ENCODE measurements at regions not wholly inside any gene's neighbourhood (a gene's known extent, or its start where the extent isn't known, plus 50 kb on each side); places are given as distances from the start of the nearest gene placed in this dataset.

GRCh38 chr7:84474436-84474835 lies 279.8 kb upstream of the SEMA3A start:
- Histone ChIP-seq H3K79me2 (ENCODE audit: insufficient read depth, low read length) (no peaks in the 10 kb centered on the region), H3K4me1 (ENCODE audit: insufficient read depth, low read length) (no peaks in the 10 kb centered on the region), H3K9me3 (ENCODE audit: insufficient read depth, low read length, severe bottlenecking) (no peaks in the 10 kb centered on the region), H3K4me2 (ENCODE audit: insufficient read depth, low read length) (no peak overlapping the region), H3K9ac (ENCODE audit: low read depth, low read length) (no peak overlapping the region), H2AFZ (ENCODE audit: low read depth, low read length) (no peak overlapping the region), H3K27ac (ENCODE audit: low read length) (no peak overlapping the region), H4K20me1 (ENCODE audit: insufficient read depth, low read length) (no peaks in the 10 kb centered on the region), H3K36me3 (ENCODE audit: insufficient read depth, low read length) (no peaks in the 10 kb centered on the region), H3K4me3 (ENCODE audit: low read depth in 1 of 2, low read length in 2 of 2) (no peak overlapping the region), H3K27me3 (ENCODE audit: insufficient read depth, low read length, poor library complexity) (no peaks in the 10 kb centered on the region)
- ATAC-seq (ENCODE audit: insufficient read depth, low read depth) (no peak), DNase-seq (no peak)
- TF ChIP-seq EZH2 (IDR thresholded peaks at IDR 0.05; ENCODE audit: borderline replicate concordance, low read depth, low read length, severe bottlenecking), result no peak
- TF ChIP-seq CTCF (IDR thresholded peaks at IDR 0.05; ENCODE audit: borderline replicate concordance, extremely low read depth, low read length, poor library complexity, severe bottlenecking), result no peak

GRCh38 chr7:84471576-84471975 lies 277.0 kb upstream of the SEMA3A start:
- Histone ChIP-seq H3K9me3 (ENCODE audit: insufficient read depth, low read length, severe bottlenecking) (no peaks in the 10 kb centered on the region), H3K4me3 (ENCODE audit: low read depth in 1 of 2, low read length in 2 of 2) (no peak overlapping the region), H3K4me1 (ENCODE audit: insufficient read depth, low read length) (no peaks in the 10 kb centered on the region), H4K20me1 (ENCODE audit: insufficient read depth, low read length) (no peaks in the 10 kb centered on the region), H3K79me2 (ENCODE audit: insufficient read depth, low read length) (no peaks in the 10 kb centered on the region), H2AFZ (ENCODE audit: low read depth, low read length) (no peak overlapping the region), H3K27me3 (ENCODE audit: insufficient read depth, low read length, poor library complexity) (no peaks in the 10 kb centered on the region), H3K27ac (ENCODE audit: low read length) (no peak overlapping the region), H3K9ac (ENCODE audit: low read depth, low read length) (no peak overlapping the region), H3K36me3 (ENCODE audit: insufficient read depth, low read length) (no peaks in the 10 kb centered on the region), H3K4me2 (ENCODE audit: insufficient read depth, low read length) (no peak overlapping the region)
- TF ChIP-seq CTCF (IDR thresholded peaks at IDR 0.05; ENCODE audit: borderline replicate concordance, extremely low read depth, low read length, poor library complexity, severe bottlenecking), result no peak
- TF ChIP-seq EZH2 (IDR thresholded peaks at IDR 0.05; ENCODE audit: borderline replicate concordance, low read depth, low read length, severe bottlenecking), result no peak
- no peak for ATAC-seq (ENCODE audit: insufficient read depth, low read depth)
- no peak for DNase-seq

GRCh38 chr7:84469034-84469433 lies 274.4 kb upstream of the SEMA3A start:
- H3K9me3 ChIP-seq (ENCODE audit: insufficient read depth, low read length, severe bottlenecking), result no peaks in the 10 kb centered on the region
- H3K4me1 ChIP-seq (ENCODE audit: insufficient read depth, low read length), result no peaks in the 10 kb centered on the region
- TF ChIP-seq EZH2 (IDR thresholded peaks at IDR 0.05; ENCODE audit: borderline replicate concordance, low read depth, low read length, severe bottlenecking) (no peak), CTCF (IDR thresholded peaks at IDR 0.05; ENCODE audit: borderline replicate concordance, extremely low read depth, low read length, poor library complexity, severe bottlenecking) (no peak)
- H3K79me2 ChIP-seq (ENCODE audit: insufficient read depth, low read length), result no peaks in the 10 kb centered on the region
- no peak for ATAC-seq (ENCODE audit: insufficient read depth, low read depth)
- no peaks in the 10 kb centered on the region for H3K27me3 ChIP-seq (ENCODE audit: insufficient read depth, low read length, poor library complexity)
- no peaks in the 10 kb centered on the region for H3K36me3 ChIP-seq (ENCODE audit: insufficient read depth, low read length)
- DNase-seq, result no peak
- H3K4me2 ChIP-seq (ENCODE audit: insufficient read depth, low read length), result no peak overlapping the region
- no peak overlapping the region for H3K4me3 ChIP-seq (ENCODE audit: low read depth in 1 of 2, low read length in 2 of 2)
- H3K9ac ChIP-seq (ENCODE audit: low read depth, low read length), result no peak overlapping the region
- no peaks in the 10 kb centered on the region for H4K20me1 ChIP-seq (ENCODE audit: insufficient read depth, low read length)
- no peak overlapping the region for H2AFZ ChIP-seq (ENCODE audit: low read depth, low read length)
- H3K27ac ChIP-seq (ENCODE audit: low read length), result no peak overlapping the region

GRCh38 chr7:84462259-84462658 lies 267.7 kb upstream of the SEMA3A start:
- TF ChIP-seq EZH2 (IDR thresholded peaks at IDR 0.05; ENCODE audit: borderline replicate concordance, low read depth, low read length, severe bottlenecking) (no peak), CTCF (IDR thresholded peaks at IDR 0.05; ENCODE audit: borderline replicate concordance, extremely low read depth, low read length, poor library complexity, severe bottlenecking) (no peak)
- DNase-seq (no peak), ATAC-seq (ENCODE audit: insufficient read depth, low read depth) (no peak)

More at GRCh38 chr7:84462259-84462658, 267.7 kb upstream of the SEMA3A start:
- Histone ChIP-seq H3K4me1 (ENCODE audit: insufficient read depth, low read length) (no peaks in the 10 kb centered on the region), H3K4me3 (ENCODE audit: low read depth in 1 of 2, low read length in 2 of 2) (no peak overlapping the region), H4K20me1 (ENCODE audit: insufficient read depth, low read length) (no peaks in the 10 kb centered on the region), H3K27me3 (ENCODE audit: insufficient read depth, low read length, poor library complexity) (no peaks in the 10 kb centered on the region), H3K9ac (ENCODE audit: low read depth, low read length) (no peak overlapping the region), H3K79me2 (ENCODE audit: insufficient read depth, low read length) (no peaks in the 10 kb centered on the region), H3K9me3 (ENCODE audit: insufficient read depth, low read length, severe bottlenecking) (no peaks in the 10 kb centered on the region), H3K27ac (ENCODE audit: low read length) (no peak overlapping the region), H3K36me3 (ENCODE audit: insufficient read depth, low read length) (no peaks in the 10 kb centered on the region), H2AFZ (ENCODE audit: low read depth, low read length) (no peak overlapping the region), H3K4me2 (ENCODE audit: insufficient read depth, low read length) (no peak overlapping the region)

Data from DND-41 (cell line).